GM21723 (cell line): ENCODE measurements at regions not wholly inside any gene's neighbourhood (a gene's known extent, or its start where the extent isn't known, plus 50 kb on each side); places are given as distances from the start of the nearest gene placed in this dataset.

Experiments
- ATAC-seq: cut with Tn5 transposase; IDR thresholded peaks from one replicate; pipeline ENCODE4 v1.9.1; 2021; ENCODE audit warnings: mild to moderate bottlenecking, moderate library complexity; ENCODE audit not compliant: unreplicated experiment

DNA sequence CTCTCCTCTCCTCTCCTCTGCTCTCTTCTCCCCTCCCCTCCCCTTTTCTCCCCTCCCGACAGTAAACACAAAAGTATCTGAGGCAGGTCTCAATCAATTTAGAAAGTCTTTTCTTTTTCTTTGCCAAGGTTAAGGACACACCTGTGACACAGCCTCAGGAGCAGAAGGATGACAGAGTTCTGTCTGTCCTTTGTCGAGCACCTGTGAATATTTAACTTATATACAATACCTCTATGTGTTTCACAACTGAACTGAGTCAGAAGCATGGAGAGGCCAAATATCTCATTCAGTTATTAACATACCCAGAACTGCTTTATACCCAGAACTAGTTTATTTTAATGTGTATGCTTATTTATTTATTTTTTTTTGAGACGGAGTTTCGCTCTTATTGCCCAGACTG, 81.1 kb upstream of the ROBO1 start:
- no peak for ATAC-seq

DNA sequence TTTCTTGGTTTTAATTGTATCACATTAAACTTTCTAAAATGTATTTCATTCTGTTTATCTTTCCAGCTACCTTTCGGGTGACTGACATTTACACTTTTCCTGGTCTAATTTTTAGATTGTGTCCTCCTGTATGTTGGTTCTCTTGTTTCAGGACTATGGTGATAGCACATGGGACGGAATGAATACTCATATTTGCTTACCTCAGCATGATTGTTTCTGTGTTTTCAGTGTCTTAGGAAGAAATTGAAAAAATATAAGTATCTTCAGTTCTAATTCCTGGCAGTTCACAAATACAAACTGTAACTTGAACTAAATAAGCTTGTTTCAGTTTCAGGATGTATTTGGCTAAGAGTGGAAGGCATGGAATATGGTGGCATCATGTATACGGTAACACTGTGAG, 80.1 kb upstream of the ROBO1 start:
- no peak for ATAC-seq

DNA sequence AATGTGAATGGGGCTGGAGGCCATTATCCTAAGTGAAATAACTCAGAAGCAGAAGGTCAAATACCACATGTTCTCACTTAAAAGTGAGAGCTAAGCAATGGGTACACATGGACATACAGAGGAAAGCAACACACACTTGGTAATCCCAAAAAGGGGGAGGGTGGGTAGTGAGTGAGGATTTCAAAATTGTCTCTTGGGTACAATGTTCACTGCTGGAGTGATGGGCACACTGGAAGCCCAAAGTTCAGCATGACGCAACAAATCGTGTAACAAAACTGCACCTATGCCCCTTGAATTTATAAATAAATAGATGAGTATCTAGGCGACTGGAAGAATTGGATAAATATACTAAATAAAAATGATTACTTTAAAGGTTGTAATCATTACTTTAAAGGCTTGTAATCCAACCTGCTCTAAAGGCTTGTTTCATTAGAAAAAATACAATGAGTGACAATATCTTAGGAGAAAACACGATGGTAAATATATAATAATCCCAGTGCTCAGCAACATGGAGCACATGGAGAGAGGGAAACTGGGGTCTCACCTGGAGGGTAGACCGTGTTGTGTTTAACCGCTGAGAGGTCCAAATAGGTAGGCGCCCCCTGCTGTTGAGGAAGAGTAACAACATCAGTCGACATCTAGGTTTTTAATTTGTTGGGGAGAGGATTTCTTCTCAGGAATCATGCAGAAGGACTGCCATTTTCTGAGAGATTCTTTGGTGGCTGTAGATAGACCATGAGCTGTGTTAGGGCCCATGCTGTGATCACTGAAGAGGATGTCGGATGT, 78.5 kb upstream of the ROBO1 start:
- no peak for ATAC-seq

DNA sequence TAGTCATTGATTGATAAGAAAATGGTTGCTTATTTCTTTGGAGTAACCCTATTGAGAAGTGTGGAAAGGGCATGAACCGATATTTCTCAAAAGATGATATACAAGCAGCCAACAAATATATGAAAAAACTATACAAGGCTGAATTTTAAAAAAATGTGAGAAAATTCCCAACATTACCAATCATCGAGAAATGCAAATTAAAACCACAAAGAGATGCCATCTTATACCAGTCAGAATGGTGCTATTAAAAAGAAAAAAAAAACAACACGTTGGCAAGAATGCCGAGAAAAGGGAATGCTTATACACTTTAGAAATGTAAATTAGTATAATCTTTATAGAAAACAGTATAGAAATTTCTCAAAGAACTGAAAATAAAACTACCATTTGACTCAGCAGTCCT, 77.7 kb upstream of the ROBO1 start:
- ATAC-seq = no peak

DNA sequence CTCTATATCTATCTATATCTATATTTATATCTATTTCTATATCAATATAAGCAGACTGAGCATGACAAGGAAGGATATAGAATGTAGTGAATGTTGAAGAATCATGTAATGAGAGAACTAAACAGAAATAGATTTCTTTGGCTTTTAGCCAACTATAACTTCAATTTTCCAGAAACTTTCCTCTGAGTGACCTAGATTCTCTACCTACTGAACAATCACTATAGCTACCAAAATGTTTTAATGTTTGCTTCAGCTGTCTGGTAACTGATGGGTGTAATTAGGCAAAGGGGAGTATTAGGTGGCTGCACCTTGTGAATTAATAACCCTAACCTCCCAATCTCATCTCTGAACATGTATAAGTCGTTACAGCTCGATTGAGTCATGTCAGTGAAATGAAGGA, 76.4 kb upstream of the ROBO1 start:
- no peak for ATAC-seq

DNA sequence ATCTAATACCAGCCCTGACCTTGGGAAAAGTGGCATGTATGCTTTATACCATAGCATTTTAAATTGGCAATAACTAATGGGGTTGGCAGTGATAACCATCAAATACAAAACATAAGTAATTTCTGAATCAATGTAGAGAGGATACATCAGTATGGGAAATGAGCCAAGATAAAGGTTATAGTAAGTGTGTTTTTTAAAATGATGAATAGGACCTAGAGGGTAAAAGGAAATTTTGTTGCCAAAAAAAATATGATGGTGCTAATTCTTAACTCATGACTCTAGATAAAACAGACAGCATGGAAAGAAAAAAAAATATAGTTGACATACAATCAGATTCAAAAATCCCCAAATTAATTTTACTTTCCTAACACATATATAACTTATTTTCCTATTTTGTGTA, 75.4 kb upstream of the ROBO1 start:
- no peak for ATAC-seq

DNA sequence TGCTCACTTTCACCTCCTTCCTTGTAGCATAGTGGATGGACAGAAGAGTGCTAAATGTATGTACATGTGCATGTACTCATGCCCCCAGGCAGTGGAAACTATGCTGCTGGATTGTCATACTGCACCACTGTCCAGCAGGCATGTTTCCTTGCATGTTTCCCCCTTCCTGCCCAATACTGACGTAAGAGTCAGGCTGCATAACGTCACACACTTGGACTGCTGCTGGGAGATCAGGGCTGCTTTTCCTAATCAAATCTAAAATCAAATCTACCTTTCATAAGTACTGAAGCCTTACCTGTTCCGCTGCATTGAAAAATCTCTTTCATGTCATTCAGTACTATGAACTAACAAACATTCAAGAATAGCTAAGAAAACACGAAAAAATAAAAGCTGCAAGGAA, 67.9 kb upstream of the ROBO1 start:
- ATAC-seq = no peak

DNA sequence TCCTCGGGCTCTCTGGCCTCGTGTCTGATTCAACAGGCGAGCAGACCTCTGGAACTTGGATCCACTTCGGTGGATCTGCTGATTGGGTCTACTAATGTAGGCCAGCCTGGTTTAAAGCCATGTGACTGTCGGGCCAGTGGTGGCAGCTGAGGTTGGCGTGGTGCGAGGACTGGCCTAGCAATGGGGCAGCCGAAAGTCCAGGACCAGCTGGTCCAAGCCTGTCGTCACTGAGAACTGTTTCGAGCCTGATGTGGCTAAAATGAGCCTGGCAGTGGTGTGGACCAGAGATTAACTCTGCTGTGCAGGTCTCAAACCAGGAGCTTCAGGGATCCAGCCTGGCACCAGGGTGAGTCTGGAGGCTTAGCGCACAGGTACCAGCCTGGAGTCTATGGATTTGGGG, 56.4 kb upstream of the ROBO1 start:
- ATAC-seq = no peak

DNA sequence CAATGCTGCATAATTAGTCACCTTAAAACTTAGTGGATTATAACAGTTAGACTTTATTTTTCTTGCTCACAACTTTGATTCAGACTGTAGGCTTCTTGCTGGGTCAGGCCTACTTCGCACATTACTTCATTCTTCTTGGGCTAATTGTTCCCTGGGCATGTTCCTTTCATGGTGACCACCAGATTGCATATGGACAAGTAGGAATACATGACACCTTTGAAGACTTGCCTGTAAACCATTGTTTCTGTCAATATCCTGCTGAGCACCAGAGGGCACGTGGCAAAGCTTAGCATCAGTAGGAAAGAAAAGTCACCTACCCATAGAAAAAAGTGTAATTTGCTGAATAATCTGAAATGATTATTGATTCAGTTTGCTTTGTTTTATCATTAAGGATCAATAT, 54.3 kb upstream of the ROBO1 start:
- no peak for ATAC-seq

DNA sequence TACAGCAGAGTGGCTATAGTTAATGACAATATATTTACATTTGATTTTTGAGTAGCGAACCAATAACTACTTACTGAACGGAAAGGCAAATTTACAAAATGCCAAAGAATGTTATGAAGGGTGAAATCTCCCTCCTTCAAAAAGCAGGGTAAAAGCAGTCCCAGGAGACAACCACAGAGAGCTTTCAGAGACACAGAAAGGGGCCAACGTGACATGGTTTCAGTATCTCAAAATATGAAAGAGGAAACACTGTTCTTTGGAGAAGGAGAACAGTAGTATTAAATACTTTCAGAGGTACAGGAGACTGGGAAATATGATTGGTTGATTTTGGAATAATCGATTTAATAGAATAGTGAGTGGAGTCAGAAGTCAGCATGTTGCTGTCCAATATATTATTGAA, 52.3 kb upstream of the ROBO1 start:
- ATAC-seq = no peak

DNA sequence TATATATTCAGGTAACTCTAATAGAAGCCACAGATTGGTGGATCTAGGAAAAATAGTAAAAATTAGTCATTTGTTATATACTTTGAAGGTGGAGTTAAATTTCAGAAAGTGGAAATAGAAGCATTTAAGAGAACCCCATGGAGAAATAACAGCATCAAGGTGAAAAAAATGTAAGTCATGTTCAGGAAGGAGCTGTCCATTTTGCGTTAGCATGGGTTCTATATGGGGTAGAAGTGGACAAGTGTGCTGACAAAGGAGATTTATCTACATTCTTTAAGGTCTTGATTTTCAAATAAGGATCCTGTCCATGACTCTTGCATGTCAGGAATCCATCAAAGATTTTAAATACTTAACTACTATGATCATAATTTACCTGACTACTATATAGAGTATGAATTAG, 50.2 kb upstream of the ROBO1 start:
- ATAC-seq = no peak
